GM20000 (cell line): ENCODE measurements at regions not wholly inside any gene's neighbourhood (a gene's known extent, or its start where the extent isn't known, plus 50 kb on each side); places are given as distances from the start of the nearest gene placed in this dataset.

Experiments used
- DNase-seq: peaks from one replicate; pipeline ENCODE4 v3.0.0; 2012; ENCODE audit warnings: low spot score
- CTCF ChIP-seq: IDR thresholded peaks from 2 replicates; pipeline ENCODE4 v1.5.1; 2012; ENCODE audit warnings: mild to moderate bottlenecking, control low read depth; ENCODE audit errors: extremely low read depth, missing control alignments

GRCh38 chr2:211086049-211086448, 529.6 kb downstream of the CPS1 start:
- TF ChIP-seq CTCF: no peak
- no peak for DNase-seq

GRCh38 chr2:211089127-211089526, 532.7 kb downstream of the CPS1 start:
- TF ChIP-seq CTCF: no peak
- DNase-seq: no peak

- DNase-seq: no peak
- TF ChIP-seq CTCF: no peak
Measured at GRCh38 chr2:211093743-211094303, 537.4 kb downstream of the CPS1 start.

GRCh38 chr2:211103989-211104388, 547.6 kb downstream of the CPS1 start:
- TF ChIP-seq CTCF: no peak
- no peak for DNase-seq

- no peak for DNase-seq
- TF ChIP-seq CTCF: no peak
Measured at GRCh38 chr2:211113334-211114175, 557.2 kb downstream of the CPS1 start.

- TF ChIP-seq CTCF: no peak
Measured at GRCh38 chr2:211114826-211115455, 558.5 kb downstream of the CPS1 start.

GRCh38 chr2:211117026-211117425, 560.6 kb downstream of the CPS1 start:
- TF ChIP-seq CTCF: no peak
- DNase-seq: no peak

More at GRCh38 chr2:211114826-211115455, 558.5 kb downstream of the CPS1 start:
- DNase-seq: no peak
